ENCODE measurements at regions not wholly inside any gene's neighbourhood (a gene's known extent, or its start where the extent isn't known, plus 50 kb on each side); places are given as distances from the start of the nearest gene placed in this dataset.

DNA sequence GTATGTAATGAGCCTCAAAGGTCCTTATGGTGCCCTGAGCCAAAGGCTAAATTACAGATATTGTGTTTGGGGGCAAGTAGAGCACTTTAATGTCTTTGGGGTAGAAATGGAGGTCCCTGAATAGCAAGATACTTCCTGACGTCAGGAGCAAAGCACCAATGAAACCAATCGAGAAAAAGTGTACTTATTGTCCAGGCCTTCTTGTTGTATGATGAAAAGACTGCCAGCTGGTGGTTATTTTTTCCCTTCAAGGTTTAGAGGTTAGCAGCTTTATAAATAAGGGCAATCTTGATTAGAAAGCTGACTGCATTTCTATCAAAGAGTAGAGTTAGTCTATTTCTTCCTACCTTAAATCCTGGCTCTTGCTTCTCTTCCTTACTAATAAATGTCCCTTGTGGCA lies 76.1 kb upstream of the HSF2 start:
- ATAC-seq (peak; percentile 18), DNase-seq (no peak)
- Mint-ChIP-seq H3K27me3 (no peaks in the 10 kb centered on the region), H3K9me3 (no peaks in the 10 kb centered on the region), H3K4me1 (peaks cover 18% of the 10 kb centered on the region), H3K4me3 (peak overlapping the region; percentile 90 to 91), H3K27ac (peak overlapping the region; percentile 8 to 94)

DNA sequence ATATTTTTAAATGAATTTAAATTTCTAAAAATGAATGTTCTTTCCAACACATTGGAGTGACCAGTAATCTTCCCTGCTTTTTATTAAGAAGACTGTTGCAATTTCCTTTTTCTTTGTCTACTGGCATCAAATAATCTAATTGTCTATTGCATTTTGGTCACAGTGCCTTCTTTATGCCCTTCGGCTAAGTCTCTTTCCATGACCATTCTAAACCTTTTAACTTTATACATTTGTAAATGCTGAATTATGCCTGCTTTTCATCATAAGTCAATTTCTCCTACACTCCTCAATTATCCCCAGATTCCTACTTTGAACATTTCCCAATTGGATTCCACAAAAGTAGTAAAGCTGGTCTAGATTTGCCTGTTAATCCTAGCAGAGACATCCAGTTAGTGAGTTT lies 69.1 kb upstream of the HSF2 start:
- Mint-ChIP-seq H3K4me1 (no peaks in the 10 kb centered on the region), H3K4me3 (no peak overlapping the region), H3K27me3 (peaks cover 15% of the 10 kb centered on the region), H3K9me3 (no peaks in the 10 kb centered on the region), H3K27ac (no peak overlapping the region)
- ATAC-seq (no peak), DNase-seq (no peak)

DNA sequence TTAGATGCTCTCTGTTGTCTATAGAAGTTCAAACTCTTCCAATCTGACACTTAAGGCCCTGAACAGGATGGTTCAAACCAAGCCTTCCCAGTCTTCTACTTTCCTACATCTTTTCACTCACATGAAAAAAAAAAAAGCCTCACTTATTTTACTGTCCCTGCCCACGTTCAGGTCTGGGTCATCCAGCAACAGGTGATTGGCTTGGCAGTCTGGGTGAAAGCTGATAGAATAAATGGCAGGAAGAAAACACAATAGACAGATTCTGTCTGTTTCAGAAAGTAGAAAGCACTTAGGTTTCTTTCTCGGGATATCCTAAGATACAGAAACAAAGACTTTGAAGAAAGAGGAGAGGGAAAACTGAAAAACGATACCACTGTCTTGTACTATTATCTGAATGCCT lies 61.8 kb upstream of the HSF2 start:
- peaks cover 13% of the 10 kb centered on the region for H3K27me3 Mint-ChIP-seq
- no peak overlapping the region for H3K4me3 Mint-ChIP-seq
- no peak for ATAC-seq
- H3K4me1 Mint-ChIP-seq = no peaks in the 10 kb centered on the region
- H3K27ac Mint-ChIP-seq = no peak overlapping the region
- DNase-seq = no peak
- H3K9me3 Mint-ChIP-seq = no peaks in the 10 kb centered on the region

DNA sequence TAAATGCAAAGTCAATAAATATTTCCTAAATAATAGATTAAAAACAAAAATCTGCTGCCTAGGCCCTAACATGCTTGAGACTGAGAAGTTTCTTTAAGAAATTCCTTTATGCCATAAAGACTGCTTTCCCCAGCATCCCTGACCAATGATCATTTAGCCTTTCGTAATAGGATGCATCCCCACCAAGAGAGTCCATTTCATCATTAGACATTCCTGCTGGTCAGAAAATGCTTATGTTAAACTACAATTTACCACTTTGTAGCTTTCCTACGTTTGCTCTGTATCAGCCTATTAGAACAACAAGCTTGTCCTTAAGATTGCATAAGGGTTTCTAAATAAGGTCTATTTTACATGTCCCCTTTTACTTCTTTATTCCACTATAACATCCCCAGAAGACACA lies 59.8 kb upstream of the HSF2 start:
- DNase-seq (no peak), ATAC-seq (no peak)
- H3K27me3 Mint-ChIP-seq = peaks cover 22% of the 10 kb centered on the region
- no peaks in the 10 kb centered on the region for H3K9me3 Mint-ChIP-seq
- H3K4me1 Mint-ChIP-seq = no peaks in the 10 kb centered on the region
- H3K4me3 Mint-ChIP-seq = no peak overlapping the region
- no peak overlapping the region for H3K27ac Mint-ChIP-seq

DNA sequence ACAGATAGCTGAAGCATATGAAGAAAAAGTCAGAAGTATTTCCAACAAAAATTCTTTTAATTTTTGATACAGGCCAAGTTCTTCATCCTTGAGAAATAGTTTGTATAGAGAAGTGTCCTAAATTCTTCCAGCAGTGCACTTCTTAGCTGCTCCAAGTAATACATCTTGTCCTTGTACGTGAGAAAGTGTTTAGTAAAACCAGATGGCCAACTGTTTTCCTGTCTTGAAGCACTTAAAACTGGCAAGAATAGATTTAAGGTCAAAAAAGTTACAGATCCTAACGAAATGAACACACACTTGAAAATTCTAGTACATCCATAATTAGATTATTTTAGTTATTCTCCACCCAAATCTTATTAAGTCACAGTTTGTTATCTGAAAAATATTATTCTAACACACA lies 52.2 kb upstream of the HSF2 start:
- peaks cover 16% of the 10 kb centered on the region for H3K27me3 Mint-ChIP-seq
- H3K9me3 Mint-ChIP-seq = no peaks in the 10 kb centered on the region
- ATAC-seq (no peak), DNase-seq (no peak)
- H3K4me1 Mint-ChIP-seq = no peaks in the 10 kb centered on the region
- H3K27ac Mint-ChIP-seq = no peak overlapping the region
- no peak overlapping the region for H3K4me3 Mint-ChIP-seq

GRCh38 chr6:122347751-122348150 lies 51.7 kb upstream of the HSF2 start:
- no peak for DNase-seq
- Mint-ChIP-seq H3K27ac (no peak overlapping the region), H3K9me3 (no peaks in the 10 kb centered on the region), H3K4me3 (no peak overlapping the region), H3K4me1 (no peaks in the 10 kb centered on the region), H3K27me3 (peaks cover 16% of the 10 kb centered on the region)
- ATAC-seq = no peak
